NCI-H748 treated with DMSO at 0.1 percent for 48 hours (cell line): ENCODE measurements at regions not wholly inside any gene's neighbourhood (a gene's known extent, or its start where the extent isn't known, plus 50 kb on each side); places are given as distances from the start of the nearest gene placed in this dataset.
"Not testable (repeated sequence)": the region's sequence is repeated elsewhere in the genome, so short reads cannot be mapped to it uniquely, and the experiment has no call there.

Experiments used
- DNase-seq: peaks from one replicate; lab custom pipeline; 2025; lab: John Stamatoyannopoulos, UW

GRCh38 chr3:10665592-10665991, 150.4 kb upstream of the SLC6A11 start:
- no peak for DNase-seq

- DNase-seq: no peak
Observed at GRCh38 chr3:10666621-10667020, 149.4 kb upstream of the SLC6A11 start.

- DNase-seq: no peak
Observed at GRCh38 chr3:10667269-10667668, 148.8 kb upstream of the SLC6A11 start.

GRCh38 chr3:10667901-10668476, 148.0 kb upstream of the SLC6A11 start:
- DNase-seq: no peak

- no peak for DNase-seq
Observed at GRCh38 chr3:10669490-10670048, 146.5 kb upstream of the SLC6A11 start.

GRCh38 chr3:10672422-10672821, 143.6 kb upstream of the SLC6A11 start:
- DNase-seq: no peak

- no peak for DNase-seq
Observed at GRCh38 chr3:10674578-10674977, 141.4 kb upstream of the SLC6A11 start.

- DNase-seq: no peak
Observed at GRCh38 chr3:10676905-10677304, 139.1 kb upstream of the SLC6A11 start.

GRCh38 chr3:10678796-10679376, 137.1 kb upstream of the SLC6A11 start:
- no peak for DNase-seq

- DNase-seq: no peak
Observed at GRCh38 chr3:10680796-10681195, 135.2 kb upstream of the SLC6A11 start.

GRCh38 chr3:10682692-10683091, 133.3 kb upstream of the SLC6A11 start:
- no peak for DNase-seq

GRCh38 chr3:10683106-10683505, 132.9 kb upstream of the SLC6A11 start:
- DNase-seq: no peak

GRCh38 chr3:10688126-10688525, 127.9 kb upstream of the SLC6A11 start:
- no peak for DNase-seq

GRCh38 chr3:10688548-10689172, 127.4 kb upstream of the SLC6A11 start:
- DNase-seq: no peak

GRCh38 chr3:10692039-10692622, 123.9 kb upstream of the SLC6A11 start:
- no peak for DNase-seq

GRCh38 chr3:10693457-10693856, 122.6 kb upstream of the SLC6A11 start:
- no peak for DNase-seq

GRCh38 chr3:10694179-10694578, 121.8 kb upstream of the SLC6A11 start:
- no peak for DNase-seq

- not testable (repeated sequence) for DNase-seq
Observed at GRCh38 chr3:10695186-10695585, 120.8 kb upstream of the SLC6A11 start.

- no peak for DNase-seq
Observed at GRCh38 chr3:10695595-10696285, 120.3 kb upstream of the SLC6A11 start.

GRCh38 chr3:10697918-10698317, 118.1 kb upstream of the SLC6A11 start:
- DNase-seq: no peak

GRCh38 chr3:10700821-10701220, 115.2 kb upstream of the SLC6A11 start:
- DNase-seq: no peak

GRCh38 chr3:10702961-10703740, 112.9 kb upstream of the SLC6A11 start:
- no peak for DNase-seq
